Retina (tissue), 1 donor: ENCODE measurements at regions not wholly inside any gene's neighbourhood (a gene's known extent, or its start where the extent isn't known, plus 50 kb on each side); places are given as distances from the start of the nearest gene placed in this dataset.
A peak's percentile ranks its signal among the peaks of the same experiment; 100 is the strongest.

Experiments
- DNase-seq: peaks from one replicate; pipeline ENCODE4 v3.0.0-alpha.2; 2016

DNA sequence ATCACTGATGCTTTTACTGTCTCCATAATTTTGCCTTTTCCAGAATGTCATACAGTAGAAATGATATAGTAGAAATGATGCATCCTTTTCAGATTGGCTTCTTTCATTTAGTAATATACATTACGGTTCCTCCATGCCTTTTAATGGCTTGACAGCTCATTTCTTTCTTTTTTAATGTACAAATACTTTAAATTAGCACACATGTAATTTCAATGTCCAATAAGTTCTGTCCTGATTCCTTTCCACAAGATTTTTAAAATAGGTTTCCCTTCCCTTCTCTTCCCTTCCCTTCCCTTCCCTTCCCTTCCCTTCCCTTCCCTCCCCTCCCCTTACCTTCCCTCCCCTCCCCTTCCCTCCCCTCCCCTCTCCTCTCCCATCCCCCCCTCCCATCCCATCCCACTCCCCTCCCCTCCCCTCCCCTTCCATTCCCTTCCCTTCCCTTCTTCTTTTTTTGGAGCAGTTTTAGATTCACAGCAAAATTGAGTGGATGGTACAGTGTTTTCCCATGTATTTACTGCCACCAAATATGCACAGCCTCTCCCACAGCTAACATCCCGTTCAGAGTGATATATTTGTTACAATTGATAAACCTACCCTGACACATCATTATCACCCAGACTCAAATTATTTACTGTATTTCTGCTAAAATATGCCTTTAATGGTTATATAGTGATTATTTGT lies 398.8 kb downstream of the RNF144B start:
- no peak for DNase-seq

DNA sequence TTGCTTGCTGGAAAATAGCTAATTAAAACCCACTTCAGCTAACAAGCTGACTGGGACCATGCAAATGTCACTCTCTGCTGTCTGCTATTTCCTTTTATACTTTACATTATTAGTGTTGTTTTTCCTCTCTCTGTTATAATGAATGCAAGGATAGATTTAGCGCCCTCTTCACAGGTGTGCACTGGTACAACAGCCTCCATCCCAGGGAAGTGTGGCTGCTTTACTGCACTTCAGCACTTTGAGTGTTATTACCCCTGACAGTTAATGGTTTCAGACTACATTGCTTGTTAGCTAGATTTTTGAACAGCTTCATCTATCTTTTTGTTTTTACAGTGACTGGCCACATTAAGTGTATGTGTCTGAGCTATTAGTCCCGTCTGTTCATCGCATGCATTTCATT lies 405.7 kb downstream of the RNF144B start:
- peak; percentile 77 for DNase-seq

DNA sequence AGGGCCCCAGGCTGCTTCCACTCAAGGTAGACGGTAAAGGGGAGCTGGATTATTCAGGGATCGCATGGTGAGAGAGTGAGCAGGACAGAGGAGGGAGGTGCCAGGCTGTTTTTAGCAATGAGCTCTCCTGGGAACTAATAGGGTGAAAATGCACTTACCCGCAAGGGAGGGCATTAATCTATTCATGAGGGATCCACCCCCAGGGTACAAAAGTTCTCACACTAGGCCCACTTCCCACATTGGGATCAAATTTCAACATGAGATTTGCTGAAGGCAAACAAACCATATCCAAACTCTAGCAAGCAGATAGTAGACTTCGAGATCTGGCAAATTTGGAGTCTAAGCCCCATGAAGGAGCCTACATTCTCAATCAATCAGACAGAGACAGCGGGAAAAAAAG lies 408.6 kb downstream of the RNF144B start:
- DNase-seq: no peak

DNA sequence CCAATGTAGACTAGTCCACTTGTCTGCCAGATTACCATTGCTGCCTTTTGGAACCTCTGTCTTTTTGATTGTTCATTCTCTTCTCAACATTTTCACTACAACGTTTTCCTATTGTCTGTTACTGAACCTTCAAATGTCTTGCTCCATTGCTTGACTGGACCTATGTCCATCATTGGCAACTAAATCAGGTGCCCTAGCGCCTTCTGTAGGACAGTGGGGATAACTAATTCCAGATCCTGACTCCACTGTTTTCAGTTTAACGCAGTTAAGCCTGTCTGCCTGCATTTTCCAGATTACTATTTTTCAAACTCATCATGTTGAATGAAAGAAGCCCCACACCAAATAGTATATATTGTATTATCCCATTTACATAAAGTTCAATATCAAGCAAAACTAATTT lies 433.6 kb downstream of the RNF144B start:
- DNase-seq: no peak

DNA sequence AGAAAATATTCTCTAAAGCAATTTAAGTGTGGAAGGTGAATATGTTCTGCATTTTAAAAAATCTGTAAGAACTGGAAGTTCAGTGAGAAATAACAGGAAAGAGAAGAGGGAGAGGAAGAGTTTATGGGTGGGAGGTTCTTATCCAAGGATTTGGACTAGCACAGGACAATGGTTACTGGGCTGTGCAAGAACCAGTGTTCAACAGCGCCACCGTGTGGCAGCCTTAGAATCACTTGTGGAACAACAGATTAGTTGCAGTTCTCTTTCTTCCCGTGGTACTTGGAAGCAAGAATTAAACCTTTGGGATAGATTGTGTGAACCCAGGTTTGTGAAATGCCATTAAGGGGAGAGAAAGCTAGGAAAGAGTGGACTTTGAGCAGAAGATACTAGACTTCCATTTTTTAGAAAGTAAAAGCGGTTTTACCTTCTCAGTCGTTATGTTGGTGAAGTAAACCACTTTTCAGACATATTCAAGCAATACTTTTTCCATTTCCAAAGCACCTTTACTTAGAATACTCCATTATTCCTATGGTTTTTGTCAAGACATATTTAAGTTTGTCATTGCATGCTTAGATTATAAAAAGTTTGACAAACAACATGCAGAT lies 436.7 kb downstream of the RNF144B start:
- DNase-seq: no peak

DNA sequence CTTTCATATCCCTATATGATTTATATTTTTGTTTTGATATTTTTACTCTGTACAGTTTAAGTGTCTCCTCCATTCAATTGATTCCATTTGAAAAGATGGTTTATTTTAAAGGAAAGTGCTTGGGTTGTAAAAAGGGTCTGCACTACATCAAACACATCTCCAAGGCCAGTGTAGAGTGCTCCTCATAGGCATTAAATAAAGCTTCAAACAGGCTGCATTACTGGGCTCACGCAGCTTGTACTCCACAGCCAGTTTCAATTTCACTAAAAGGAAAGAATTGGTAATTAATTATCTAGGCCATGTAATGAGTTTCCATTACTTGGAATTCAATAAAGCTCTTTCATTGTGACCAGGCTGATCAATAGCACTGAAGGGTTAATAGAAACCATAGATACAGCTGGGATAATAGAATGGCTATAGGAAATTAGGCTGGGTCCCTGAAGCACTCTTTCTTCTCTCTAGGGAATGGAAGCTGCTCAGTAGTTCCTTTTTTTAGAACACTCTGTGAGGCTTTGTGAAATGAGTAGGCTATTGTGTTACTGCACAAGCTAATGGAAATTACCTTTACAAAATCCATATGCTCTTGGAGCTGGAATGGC lies 442.2 kb downstream of the RNF144B start:
- no peak for DNase-seq

DNA sequence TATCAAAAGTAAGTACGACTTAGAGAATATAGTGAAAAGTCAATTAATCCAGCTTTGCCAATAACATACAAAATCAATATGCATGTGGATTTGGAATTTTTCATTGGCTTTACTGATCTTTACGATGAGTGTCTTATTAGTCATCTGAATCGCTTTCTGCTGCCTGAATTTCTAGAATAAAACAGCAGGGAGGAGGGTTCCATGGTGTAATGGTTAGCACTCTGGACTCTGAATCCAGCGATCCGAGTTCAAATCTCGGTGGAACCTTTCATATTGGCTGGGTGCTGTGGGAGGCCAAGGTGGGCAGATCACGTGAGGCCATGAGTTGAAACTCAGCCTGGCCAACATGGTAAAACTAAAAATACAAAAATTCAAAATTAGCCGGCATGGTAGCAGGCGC lies 448.8 kb downstream of the RNF144B start:
- no peak for DNase-seq

DNA sequence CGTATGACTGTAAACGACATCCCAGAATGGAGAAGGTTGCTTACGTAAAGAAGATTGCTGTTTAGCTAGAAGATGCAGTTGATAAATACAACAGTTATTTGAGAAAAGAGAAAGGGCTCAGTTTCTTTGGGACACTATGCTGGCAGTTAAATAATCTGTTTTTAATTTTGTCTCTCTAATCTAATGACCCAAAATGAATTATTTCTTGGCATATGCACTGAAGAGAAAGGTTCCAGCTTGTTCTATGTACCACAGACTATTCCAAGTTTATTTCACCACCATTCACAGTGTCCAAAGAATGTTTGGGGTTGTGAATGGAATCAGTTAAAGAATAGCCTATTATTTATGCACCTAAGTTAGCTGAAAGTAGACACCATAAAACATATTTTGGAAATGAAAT lies 449.9 kb downstream of the RNF144B start:
- no peak for DNase-seq

DNA sequence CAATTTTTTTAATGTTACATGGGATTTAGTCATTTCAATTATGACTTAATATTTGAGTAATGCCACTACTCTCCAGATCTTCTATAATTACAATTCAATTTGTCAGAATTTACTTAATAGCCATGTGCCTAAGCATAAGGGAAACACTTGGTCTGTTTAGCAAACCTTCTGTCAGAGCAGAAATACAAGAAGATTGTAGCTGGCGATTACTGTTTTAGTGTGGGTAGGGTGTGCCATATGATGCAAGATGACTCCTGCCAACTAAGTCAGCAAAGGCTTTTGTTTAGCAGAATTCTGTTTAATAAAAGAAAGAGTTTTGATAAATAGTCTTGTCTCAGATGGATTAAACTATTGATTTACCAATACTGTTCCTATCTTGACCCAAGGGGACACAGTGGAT lies 455.4 kb downstream of the RNF144B start:
- DNase-seq: no peak

DNA sequence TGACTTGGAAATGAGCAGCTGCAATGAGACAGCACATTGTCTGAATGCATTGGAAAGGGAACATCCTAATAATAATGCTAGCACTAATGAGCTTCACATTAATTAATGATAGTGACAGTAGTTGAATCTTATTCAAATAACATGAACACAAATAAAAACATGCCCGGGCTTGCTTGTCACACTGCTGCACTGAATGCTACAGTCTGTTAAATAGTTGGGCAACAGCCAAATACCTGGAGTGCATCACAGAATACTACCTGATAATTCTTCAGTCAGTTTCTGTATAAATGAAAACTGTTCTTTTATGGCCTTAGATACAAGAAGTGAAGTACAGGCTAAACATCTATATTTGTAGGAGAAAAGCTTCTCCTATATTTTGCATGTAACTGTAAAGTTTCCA lies 458.7 kb downstream of the RNF144B start:
- DNase-seq: no peak

DNA sequence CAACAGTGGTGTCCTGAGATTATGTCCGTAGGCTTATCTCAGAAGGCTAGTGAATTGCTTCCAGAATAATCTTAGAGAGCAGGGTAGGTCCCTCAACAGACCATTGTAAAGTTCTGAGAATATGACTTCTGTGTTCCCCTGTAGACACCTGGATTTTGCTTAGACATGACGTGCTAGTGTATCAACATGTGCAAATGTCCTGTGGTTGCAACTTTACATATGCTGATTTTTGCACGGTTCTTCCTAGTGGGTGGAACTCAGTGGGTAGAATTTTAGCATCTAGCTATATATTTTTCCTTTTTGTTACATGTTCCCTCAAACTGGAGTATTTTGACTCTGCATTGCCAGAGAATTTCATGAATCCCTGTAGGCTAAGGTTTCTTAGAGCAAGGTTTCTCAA lies 459.2 kb downstream of the RNF144B start:
- no peak for DNase-seq

DNA sequence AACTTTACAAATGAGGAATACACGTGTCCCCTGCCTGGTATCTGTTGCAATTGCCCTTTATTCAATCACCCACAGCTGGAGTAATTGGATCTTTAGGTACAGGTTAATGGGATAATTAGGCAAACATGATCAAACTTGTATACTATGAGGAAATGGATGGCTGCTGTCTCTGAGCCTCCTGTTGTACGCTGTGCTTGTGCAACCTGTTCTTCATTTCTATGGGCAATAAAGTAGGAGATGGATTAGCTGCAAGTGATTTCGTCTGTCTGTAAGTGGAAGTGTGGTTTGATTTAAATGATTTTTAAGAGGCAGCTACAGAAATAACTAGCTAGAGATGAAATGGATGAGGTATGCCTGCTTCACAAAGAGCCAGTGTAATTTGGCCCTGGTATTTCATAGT lies 474.1 kb downstream of the RNF144B start:
- no peak for DNase-seq

DNA sequence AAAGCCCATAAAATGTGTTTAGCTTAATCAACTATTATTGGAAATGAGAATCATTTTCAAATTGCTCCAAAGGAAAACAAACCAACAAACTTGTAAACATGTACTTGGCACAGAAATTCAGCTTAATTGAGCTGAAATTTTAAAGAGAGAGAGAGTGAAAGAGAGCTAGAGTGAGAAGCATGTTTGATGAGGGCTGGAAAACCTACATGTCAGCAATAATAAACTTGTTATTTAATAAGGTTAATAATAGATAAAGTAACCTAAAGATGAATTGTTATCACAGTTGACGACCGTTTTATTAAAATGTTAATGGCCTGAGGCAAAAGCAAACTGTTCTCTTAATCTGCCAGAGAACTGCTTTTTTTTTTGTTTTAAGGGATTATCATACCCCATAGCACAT lies 496.1 kb downstream of the RNF144B start:
- DNase-seq: no peak

DNA sequence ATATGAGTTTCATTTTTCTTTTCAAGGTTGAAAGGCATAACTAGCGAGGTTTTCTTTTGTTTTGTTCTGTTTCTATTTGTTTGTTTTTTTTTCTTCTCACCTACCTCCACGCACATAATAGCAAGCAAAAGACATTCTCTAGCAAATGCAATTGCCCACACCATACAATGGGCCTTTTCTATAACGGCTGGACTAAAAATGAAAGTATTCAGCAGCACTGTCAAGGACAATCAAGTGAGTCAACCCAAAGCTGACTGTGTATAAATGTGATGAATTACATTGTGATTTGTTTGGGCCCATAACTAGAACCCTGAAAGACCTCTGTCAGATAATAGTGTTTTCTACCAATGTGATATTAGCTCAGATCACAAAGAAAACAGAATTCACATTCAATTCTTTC lies 496.7 kb downstream of the RNF144B start:
- DNase-seq: no peak

DNA sequence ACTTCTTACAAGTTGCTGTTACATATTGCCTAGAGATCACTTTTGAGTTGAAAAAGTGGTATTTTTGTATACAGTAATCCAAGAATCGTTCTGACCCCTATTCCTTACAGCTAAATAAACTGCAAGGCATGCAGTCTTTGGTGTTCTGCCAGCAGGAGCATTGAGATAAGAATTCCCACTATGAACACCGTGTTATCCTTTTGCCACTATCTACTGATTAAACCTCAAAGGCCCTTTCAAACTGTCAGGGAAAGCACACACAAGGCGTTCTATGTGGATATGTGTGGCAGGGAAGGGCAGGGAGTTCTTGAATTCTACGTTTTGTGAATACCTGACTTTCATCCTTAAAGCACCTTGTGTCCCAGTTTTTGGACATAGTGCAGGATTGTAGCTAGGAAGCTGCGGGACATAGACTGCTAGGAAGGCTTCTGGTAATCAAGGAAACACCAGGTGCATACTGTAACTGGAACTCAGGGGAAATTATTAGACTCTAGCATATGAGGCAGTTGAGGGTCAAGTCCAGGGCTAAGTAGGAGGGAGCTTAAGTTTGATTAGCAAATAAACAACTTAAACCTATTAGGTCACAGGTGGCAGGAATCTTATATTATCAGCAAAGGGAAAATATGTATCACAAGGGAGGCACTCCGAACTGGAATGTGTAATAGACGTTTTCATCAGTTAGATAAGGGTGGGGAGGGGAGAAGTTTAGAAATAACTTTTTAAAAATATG lies 506.6 kb downstream of the RNF144B start:
- no peak for DNase-seq

DNA sequence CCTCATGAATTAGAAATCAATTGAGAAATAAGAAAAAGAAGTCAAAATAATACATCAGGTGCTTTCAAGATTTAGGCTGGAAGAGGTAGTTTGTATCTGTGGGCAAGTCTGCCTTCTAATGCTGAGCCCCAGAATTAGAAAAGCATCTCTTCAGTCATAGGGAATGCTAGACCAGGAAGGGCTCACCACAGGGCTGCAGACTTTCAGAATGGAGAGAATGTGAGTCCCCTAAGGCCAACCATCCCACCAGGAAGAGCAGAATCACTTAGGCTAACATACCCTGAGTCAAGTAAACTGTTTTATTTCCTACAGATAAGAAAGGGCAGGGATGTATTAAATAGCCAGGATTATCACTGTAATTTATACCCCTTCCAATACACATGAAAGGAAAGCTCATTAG lies 510.2 kb downstream of the RNF144B start:
- DNase-seq: no peak

DNA sequence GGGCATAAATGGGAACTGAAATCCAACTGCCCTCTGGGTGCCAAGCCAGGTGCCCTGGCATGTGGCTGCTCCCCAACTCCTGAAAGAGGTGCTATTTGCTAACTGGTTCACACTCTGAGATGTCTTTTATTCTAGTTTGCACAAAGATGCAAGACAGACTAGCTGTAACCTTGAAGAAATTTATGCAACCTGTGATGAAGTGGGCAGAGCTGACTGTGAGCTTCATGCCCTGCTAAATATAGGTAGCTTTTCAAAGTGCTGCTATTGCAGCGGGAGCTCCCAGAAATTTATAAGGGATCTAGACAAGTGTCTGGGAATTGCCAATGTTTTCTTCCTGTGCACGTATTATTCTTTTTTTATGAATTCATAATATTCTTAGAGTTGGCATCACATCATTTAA lies 517.5 kb downstream of the RNF144B start:
- no peak for DNase-seq

DNA sequence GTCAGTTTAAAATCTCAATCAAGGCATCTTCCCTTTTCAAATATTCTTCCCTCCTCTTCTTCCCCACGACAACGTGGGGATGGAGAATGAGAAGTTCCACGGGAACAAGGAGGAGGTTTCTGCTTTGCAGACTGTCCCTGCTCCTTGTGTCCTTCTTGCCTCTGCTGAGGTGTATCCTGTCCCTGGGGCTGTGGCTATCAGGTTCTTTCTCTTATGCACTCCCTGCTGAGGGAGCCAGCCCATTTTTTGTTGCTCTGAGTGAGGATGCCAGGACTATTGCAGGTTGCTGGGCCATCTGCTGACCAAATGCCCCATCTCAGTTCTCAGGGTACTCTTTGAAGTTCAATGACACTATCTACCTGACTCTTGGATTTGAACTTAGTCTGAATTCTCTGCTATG lies 533.6 kb downstream of the RNF144B start:
- DNase-seq: no peak

DNA sequence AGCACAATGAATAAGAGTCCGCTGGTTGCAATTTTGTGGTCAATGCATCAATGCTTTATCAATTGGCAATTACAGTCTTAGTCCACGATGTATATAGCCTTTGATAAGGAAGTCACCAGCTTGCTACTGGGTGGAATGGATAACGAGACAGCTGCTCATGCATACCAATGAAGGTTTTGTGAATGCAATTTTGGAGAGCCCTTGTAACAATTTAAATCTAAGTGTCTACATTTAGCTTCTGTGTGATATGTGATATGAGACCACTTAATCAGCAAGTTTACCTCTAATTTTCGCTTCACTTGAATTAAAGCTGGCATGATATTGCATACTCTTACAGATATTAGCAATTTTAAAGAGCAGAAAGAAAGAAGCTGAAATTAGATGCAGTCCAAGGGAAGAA lies 543.9 kb downstream of the RNF144B start:
- no peak for DNase-seq

DNA sequence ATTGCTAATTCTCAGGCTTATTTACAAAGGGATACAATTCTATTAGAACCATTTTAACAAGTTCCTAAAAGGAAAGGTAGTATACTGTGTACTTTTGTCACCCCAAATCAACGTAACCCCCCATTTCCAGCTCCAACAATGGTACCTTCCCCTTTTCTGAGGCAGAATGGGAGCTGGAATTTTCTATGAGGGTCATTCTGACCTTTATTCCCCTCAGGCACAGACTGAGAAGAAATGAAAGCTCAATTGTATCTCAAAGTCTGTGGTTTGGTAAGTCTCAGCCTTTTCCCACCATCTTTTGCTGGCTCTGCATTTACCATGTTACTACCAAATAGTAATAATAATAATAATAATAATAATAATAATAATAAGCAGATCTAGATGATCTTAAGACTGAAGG lies 571.0 kb downstream of the RNF144B start:
- no peak for DNase-seq

DNA sequence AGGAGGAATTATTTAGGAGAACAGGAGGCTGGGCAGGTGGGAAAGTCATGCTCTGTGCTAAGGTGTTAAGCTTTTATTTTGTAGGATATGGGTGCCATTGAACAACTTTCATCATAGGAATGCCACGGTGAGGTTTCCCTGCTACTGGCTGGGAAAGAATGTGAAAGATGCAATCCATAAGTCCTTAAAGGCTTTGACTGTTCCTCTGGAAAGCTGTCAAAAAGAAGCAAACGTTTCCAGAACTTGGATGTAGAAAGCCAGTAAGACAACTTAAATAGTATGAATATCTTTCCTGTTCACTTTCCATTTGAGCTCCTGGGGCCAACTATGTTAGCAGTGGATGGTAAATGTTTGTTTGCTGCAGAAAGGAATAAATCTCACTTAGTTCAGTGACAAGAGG lies 574.4 kb downstream of the RNF144B start:
- no peak for DNase-seq

DNA sequence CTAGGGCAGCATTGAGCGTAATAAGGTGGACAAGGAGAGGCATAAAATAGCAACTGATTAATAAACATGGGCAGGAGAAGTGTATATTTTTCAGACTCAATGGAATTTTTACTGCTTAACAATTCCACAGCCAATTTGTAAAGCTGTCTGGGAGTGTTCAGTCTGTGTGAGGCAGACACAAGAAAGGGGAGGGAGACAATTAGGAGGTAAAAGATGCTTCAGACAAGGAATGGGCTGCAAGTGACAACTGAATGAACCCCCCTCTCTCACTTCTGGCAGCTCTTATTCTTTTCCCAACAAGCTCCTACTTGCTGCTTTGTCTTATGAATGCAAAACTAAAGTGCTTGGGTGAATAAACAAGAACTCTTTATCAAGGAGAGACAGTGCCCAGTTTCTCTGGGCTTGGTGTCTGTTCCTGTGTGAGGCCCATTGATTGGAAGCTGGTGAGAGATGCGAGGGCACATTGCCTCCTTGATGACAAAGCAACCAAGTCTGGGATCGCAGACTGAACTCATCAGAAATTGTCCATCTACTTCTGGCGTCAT lies 575.3 kb downstream of the RNF144B start:
- no peak for DNase-seq

DNA sequence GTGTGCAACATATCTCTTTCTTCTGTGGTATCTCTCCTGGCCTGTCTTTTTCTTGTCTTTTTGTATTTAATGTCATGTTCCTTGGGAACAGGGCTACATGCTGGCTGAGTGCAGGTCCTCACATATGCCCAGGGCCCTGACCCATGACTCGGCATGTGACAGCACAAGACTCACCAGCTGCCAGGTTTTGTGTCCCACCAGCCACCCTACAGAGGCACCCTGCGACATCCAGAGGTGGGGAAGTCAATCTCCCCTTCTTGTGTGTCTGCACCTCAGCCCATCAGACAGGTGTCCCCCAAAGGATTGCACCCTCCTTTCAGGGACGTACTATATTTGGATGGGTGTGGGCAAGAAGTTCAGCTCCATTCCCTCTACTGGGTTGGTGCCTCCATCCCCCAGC lies 576.3 kb downstream of the RNF144B start:
- DNase-seq: no peak

DNA sequence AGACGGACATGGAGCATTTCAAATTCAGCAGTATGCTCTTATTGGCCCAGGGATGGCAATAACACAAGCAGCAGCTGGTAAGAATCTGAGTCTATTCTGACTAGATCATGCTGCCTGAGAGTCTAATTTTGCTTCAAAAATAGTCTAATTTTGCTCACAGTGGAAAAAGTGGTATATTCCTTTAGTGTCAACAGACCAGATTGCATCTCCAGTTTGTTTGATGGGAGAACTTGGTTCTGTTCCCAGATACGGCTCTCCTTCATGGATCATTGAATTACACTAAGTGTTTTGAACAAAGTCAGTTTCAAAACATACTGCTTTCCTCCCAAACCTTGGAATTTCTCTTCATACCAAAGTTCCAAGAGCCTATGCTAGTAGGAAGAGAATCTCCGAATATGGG lies 586.1 kb downstream of the RNF144B start:
- DNase-seq: no peak
